ENCODE measurements at regions not wholly inside any gene's neighbourhood (a gene's known extent, or its start where the extent isn't known, plus 50 kb on each side); places are given as distances from the start of the nearest gene placed in this dataset.

- H3K4me1 ChIP-seq: peaks cover 15% of the 10 kb centered on the region
- no peaks in the 10 kb centered on the region for H3K36me3 ChIP-seq
- TF ChIP-seq POLR2A (IDR thresholded peaks at IDR 0.05) (no peak), POLR2AphosphoS5 (IDR thresholded peaks at IDR 0.05) (no peak), CTCF (IDR thresholded peaks at IDR 0.05) (no peak), EP300 (IDR thresholded peaks at IDR 0.05) (no peak)
- H3K9me3 ChIP-seq: no peaks in the 10 kb centered on the region
- DNase-seq (ENCODE audit: low spot score in 2 of 2): no peak
- 47% methylated on average over 3 of the region's 3 CpGs for WGBS
- H3K27me3 ChIP-seq: no peaks in the 10 kb centered on the region
- H3K4me3 ChIP-seq: no peak overlapping the region
- H3K27ac ChIP-seq: no peak overlapping the region
Observed at GRCh38 chr21:27419153-27419552, 452.3 kb upstream of the ADAMTS5 start.

GRCh38 chr21:27418346-27418745 is 451.5 kb upstream of the ADAMTS5 start:
- H3K4me3 ChIP-seq: no peak overlapping the region
- no peaks in the 10 kb centered on the region for H3K9me3 ChIP-seq
- no peaks in the 10 kb centered on the region for H3K36me3 ChIP-seq
- no peak for DNase-seq (ENCODE audit: low spot score in 2 of 2)
- 63% methylated on average over 1 of the region's 1 CpG for WGBS
- TF ChIP-seq POLR2A (IDR thresholded peaks at IDR 0.05) (no peak), POLR2AphosphoS5 (IDR thresholded peaks at IDR 0.05) (no peak), CTCF (IDR thresholded peaks at IDR 0.05) (no peak), EP300 (IDR thresholded peaks at IDR 0.05) (no peak)
- H3K27me3 ChIP-seq: no peaks in the 10 kb centered on the region
- peaks cover 12% of the 10 kb centered on the region for H3K4me1 ChIP-seq
- no peak overlapping the region for H3K27ac ChIP-seq

- no peak for TF ChIP-seq POLR2A (IDR thresholded peaks at IDR 0.05)
- TF ChIP-seq CTCF (IDR thresholded peaks at IDR 0.05): no peak
- TF ChIP-seq POLR2AphosphoS5 (IDR thresholded peaks at IDR 0.05): no peak
- no peak for TF ChIP-seq EP300 (IDR thresholded peaks at IDR 0.05)
- H3K4me3 ChIP-seq: no peak overlapping the region
- WGBS: 76% methylated on average over 3 of the region's 3 CpGs
- no peaks in the 10 kb centered on the region for H3K27me3 ChIP-seq
- H3K4me1 ChIP-seq: no peaks in the 10 kb centered on the region
- H3K27ac ChIP-seq: no peak overlapping the region
- H3K36me3 ChIP-seq: no peaks in the 10 kb centered on the region
- DNase-seq (ENCODE audit: low spot score in 2 of 2): no peak
- no peaks in the 10 kb centered on the region for H3K9me3 ChIP-seq
Observed at GRCh38 chr21:27412530-27412929, 445.6 kb upstream of the ADAMTS5 start.

- Histone ChIP-seq H3K4me3 (no peak overlapping the region), H3K27me3 (no peaks in the 10 kb centered on the region), H3K27ac (no peak overlapping the region), H3K9me3 (no peaks in the 10 kb centered on the region), H3K36me3 (no peaks in the 10 kb centered on the region), H3K4me1 (no peaks in the 10 kb centered on the region)
- TF ChIP-seq EP300 (IDR thresholded peaks at IDR 0.05): no peak
- no peak for TF ChIP-seq POLR2AphosphoS5 (IDR thresholded peaks at IDR 0.05)
- TF ChIP-seq POLR2A (IDR thresholded peaks at IDR 0.05): no peak
- no peak for TF ChIP-seq CTCF (IDR thresholded peaks at IDR 0.05)
- 58% methylated on average over 2 of the region's 2 CpGs for WGBS
- DNase-seq (ENCODE audit: low spot score in 2 of 2): no peak
Observed at GRCh38 chr21:27408826-27409225, 441.9 kb upstream of the ADAMTS5 start.

- DNase-seq (ENCODE audit: low spot score in 2 of 2): no peak
- Histone ChIP-seq H3K27ac (peak overlapping the region; percentile 7), H3K4me1 (no peaks in the 10 kb centered on the region), H3K4me3 (no peak overlapping the region), H3K9me3 (no peaks in the 10 kb centered on the region), H3K27me3 (no peaks in the 10 kb centered on the region), H3K36me3 (no peaks in the 10 kb centered on the region)
- whole genome bisulfite sequencing: 38% methylated on average over 5 of the region's 5 CpGs
- TF ChIP-seq POLR2AphosphoS5 (IDR thresholded peaks at IDR 0.05) (no peak), EP300 (IDR thresholded peaks at IDR 0.05) (no peak), CTCF (IDR thresholded peaks at IDR 0.05) (no peak), POLR2A (IDR thresholded peaks at IDR 0.05) (no peak)
Observed at GRCh38 chr21:27407271-27407670, 440.4 kb upstream of the ADAMTS5 start.

Data from suprapubic skin (tissue), 4 donors.